NCI-H446 treated with DMSO at 0.1 percent for 48 hours (cell line): ENCODE measurements at regions not wholly inside any gene's neighbourhood (a gene's known extent, or its start where the extent isn't known, plus 50 kb on each side); places are given as distances from the start of the nearest gene placed in this dataset.

ENCODE experiments used
- DNase-seq: peaks from one replicate; lab custom pipeline; 2025; lab: John Stamatoyannopoulos, UW

DNA sequence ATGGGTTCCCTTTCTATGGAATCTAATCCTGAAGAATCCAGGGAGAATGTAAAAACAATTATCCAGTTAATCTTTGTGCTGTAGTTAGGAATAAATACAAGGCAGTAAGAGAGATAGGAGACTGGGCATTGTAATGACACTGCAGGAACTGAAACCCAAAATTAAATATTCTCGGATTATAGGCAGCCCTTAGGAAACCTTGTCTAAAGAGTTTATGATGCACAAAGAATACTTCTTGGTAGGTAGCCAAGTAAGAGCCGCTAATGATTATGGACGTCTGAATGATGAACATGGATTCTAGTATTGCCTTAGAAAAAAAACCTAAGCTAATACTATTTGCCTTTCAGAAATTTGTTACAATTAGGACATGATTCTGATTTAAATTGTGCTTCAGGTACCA lies 165.4 kb upstream of the LRIG3 start:
- peak; percentile 54 for DNase-seq

DNA sequence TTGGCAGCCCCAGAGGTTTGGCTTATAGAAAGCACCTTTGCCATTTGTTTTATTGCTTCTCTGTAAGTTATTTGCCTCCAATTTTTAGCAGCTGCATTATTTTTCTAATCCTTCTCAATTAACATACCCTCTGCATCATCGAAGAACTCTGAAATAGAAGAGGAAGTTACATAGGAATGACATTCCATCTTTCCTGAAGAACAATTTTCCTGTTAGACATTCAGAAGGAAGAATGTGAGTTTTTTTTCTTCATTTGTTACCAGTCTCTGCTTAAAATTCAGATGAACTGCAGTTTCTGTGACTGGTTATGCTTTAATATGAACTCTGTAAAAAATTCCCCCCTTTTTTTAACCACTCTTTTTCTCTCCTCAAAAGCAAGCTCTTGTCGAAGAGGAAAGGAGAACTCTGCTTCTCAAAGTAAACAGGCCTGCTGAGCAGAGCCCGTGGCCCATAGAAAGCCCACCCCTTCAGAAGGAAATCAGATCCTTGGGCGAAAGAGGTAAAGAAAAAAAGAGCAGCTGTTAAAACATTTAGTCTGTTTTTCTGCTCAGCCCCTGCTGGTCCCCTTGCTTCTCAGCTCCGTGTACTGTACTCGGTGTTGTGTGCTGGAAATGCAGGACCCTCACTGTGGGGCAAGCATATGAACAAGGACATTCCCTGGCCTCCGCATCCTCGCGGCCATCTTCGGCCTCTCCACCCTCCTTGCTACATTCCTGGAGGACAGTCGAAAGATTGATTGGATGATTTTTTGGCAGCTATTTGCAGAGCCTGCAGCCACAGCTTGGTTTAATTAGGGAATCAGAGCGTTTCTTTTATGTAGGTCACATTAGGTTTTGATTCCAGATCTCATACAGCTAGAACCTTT lies 164.4 kb upstream of the LRIG3 start:
- DNase-seq, result peak; percentile 88

DNA sequence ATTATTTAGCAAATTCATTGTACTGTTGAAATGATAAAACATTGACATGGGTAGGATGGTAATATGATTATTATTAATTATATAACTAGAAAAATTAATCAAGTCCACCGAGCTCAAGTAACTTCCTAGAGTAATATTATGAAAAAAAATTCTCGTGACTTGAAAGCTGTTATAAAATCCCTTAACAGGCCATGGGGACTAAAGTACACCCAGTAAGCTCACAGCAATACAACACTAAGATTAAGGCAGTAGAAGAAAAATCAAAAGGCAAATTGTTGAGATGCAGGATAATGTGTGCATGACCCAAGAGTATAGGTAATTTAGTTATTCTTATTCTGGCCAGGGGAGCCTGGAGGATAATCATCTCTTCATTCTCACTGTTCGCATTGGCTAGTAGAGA lies 162.6 kb upstream of the LRIG3 start:
- no peak for DNase-seq

DNA sequence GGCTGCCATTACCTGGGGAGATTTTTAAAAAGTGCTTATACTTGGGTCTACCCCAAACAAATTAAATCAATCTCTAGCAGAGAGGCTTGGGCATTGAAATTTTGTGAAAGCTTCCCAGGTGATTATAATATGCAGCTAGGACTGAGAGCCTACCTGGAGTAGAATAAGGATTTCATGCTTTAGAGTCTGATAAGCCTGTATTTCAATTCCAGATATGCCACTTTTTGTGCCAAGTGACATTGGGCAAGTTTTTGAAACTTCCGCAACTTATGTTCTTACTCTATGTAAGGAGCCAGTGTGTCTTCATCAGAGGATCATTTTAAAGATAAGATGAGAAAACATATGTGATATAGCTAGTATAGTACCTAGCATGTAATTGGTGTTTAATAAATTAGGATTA lies 159.8 kb upstream of the LRIG3 start:
- no peak for DNase-seq

DNA sequence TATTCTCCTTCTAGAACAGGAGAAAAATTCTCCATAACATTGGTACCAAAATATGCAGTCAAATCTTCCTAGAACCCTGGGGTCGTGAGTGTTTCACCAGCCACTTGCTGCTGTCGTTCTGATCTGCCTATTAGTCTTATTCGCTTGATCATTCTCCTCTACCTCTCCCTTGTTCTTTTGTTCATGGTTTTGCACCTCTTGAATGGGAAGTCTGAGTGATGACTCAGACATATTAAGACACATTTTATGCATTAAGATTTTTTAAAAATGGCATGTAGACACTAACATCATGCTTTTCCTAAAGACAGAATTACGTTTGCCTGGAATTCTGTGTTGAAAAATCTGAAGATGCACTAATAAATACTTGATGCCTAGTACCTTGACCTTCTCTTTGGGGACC lies 159.2 kb upstream of the LRIG3 start:
- DNase-seq, result no peak

DNA sequence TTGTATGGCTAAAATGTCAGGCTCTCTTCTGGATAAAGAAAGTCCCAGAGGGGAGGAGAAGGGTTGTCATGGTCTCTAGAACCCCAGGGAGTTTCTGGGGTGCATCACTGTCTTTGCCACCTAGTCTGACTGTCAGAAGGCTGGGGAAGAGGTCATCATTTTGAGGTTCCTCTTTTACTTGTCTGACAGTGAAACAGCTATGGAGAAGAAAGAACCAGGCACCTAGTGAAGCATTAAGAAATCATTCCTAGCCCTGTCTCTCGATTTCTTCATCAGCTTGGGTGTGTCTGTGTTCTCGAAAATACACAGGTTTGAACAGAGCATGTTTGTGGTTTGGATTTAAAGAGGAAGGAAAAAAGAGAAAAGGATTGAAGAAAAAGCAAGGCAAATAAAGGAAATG lies 158.7 kb upstream of the LRIG3 start:
- DNase-seq, result no peak

DNA sequence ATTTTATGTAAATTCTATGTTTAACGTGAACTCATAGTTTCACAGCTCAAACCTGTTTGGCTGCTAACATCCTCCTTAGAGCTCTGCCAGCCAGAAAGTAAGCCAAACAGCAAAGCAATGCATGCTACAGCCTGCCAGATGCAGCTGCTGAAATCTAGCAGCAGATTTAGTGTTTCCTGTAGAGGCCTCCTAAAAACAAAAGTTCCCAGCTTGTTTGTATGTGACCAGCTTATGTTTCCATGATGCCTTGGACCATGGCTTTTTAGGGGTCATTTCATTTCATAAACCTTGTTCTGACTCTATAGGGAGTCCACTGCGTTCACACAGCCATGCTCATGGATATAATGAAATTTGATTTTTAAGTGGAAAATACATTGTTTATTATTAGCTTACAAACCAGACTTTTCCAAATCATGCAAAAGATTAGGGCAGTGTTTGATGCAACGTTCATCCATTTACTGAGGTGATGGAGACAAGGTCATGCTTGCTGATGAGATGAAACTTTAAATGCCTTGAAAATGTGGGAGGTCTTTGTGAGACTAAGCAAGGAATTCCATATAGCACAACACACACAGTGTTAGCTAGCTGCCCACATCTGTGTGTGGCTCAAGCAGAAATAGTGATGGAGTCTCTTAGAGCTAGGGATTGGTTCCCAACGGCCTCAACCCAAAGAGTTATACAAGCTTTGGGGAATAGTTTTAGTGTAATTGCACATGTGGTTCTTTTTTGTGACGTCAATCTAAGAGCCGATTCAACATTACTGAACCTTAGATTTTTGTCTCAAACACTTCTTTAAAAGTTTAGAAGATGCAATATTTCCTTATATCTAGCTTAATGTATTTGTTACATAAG lies 157.5 kb upstream of the LRIG3 start:
- DNase-seq, result no peak

DNA sequence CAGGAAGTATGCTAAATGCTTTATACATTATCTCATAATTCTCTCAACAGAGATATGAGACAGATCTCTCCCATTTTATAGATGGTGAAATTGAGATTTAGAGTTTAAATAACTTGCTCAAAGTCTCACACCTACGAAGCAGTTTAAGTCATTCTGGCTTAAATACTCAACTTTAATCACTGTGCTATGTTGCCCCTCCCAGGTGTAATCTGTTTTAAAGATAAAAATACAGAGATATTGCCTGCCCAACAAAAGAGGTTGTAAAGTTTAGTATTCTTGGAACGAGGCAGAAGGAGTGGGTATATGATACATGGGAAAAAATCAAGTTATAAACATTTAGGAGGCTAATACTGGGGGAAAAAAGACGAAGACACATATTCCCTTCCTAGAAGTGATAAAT lies 156.8 kb upstream of the LRIG3 start:
- no peak for DNase-seq

DNA sequence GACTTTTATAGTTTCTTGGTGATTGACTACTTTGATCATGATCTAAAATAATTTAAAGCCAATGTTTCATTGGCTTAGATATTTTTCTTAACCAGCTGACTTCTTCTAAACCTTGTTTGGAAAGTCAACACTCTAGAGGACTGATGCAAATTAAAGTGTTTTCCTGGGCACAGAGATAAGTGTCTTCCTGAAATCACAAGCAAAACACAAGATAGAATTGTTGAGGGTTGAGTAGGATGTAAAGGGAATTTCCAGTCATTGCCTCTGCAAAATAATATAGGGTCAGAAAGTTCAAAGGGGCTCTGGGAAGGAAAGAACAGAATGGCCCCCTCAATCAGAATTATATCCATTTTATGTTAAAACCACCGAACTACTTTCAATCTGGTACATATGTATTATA lies 156.3 kb upstream of the LRIG3 start:
- no peak for DNase-seq

DNA sequence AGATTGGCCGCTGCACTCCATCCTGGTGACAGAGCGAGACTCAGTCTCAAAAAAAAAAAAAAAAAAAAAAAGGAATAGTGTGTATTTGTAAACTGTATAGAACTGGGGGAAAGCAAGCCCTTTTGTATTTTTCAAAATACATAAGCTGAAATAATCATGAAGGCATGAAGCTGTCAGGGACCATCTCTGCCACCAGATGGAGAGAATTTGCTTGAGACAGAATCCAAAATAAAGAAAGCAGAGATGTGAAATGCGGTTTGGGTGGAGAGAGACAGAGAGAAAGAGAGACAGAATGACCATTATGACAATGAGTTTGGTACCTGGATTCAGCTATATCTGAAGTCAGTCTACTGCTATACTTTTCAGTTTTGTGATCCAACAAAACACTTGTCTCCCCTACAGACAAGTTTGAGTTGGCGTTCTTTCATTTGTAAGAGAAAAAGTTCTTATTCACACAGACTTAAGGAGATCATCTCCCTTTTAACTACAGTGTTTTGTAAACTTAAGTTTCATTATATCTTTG lies 155.7 kb upstream of the LRIG3 start:
- DNase-seq, result no peak

DNA sequence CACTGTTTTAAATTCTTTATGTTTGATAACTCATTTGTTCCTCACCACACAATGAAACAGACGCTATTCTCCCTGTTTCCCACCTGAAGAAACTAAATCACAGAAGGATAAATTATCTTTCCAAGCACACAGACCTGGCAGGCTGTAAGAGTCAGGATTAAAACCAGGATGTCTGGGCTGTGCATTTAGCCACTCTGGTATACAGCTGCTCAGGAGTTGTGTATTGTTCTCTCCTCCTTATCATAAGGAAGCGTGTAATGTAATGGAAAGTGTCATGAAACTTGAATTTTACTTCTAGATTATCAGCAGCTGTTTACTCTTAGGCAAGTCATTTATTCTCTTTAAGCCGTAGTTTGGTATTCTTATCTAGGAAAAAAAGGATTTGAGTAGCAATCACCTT lies 154.8 kb upstream of the LRIG3 start:
- DNase-seq, result no peak

DNA sequence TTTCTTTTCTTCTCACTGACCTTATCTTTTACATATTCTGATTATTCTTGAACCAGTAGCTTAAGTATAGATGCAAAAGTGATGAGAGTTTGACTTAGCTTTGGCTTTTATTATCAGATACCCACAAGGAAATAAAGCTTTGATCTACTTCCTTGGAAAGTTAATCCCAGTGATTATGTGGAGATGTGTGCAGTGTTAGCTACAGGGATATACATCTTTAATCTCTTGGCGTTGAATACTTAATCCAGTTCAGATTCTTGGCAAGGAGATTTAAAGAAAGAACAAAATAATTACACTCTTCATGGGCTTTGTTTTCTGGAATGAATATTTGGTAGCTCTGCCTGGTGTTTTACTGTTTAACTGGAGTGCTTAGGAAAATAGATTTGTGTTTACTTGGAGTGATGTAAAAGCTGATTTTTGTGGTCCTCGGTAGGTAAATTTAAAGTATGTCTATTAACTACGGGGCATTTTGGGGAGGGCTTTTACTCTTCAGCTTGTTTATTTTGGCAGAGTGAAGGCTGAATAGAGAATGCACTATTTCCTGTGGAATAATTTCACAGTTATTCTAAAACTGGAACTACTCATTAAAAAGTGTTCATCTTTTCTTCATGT lies 150.1 kb upstream of the LRIG3 start:
- no peak for DNase-seq

DNA sequence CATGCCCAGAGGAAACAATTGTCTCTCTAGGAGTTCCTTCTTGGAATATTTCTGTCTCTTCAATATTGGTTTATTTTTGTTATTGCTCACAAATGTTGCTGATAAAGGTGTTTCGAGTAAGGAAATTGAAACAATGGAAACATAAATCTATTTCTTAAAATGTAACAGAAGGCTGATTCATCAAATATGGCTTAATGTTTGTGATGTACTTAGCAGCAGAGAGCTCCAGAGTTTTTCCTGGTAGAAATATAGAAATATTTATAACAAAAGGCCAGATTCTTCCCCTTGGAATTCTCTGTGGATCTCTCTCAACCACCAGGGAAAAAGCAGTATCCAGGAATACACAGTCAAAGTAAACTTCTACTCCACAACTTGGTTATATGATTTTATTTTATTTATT lies 149.2 kb upstream of the LRIG3 start:
- DNase-seq, result no peak

DNA sequence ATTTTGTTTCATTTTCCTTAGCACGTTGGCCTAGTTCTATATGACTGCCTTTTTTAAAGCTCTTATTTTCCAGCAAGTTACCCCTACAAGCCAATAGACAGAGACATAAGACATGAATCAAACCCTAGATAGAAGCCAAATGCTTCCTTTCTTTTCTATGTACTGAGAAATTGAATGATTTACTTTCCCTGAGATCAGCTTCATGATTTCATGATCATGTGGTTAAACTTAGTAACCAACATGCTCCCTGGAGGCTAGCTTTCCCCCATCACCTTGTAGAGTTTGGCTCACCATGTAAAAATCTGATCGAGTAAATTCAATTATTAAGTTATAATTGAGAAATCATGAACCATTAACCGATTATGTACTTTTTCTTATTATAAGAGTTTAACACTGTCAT lies 148.1 kb upstream of the LRIG3 start:
- no peak for DNase-seq

DNA sequence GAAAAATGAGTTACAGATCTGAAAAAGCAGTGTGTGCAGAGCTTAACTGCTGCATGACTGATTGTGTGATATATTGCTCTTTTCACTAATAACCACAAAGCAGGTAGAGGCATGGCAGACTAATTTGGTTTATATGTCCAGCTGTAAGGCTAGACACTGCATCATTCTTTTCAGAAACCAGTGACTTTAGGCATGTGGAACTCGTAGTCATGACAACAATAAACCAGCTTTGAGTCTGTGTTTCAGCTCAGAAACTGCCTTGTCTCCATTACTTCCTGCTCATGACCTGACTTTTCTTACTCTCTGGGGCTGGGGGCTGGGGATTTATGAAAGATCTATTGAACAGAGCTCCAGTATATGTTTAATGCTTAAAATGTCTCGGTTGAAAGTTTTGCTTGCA lies 146.8 kb upstream of the LRIG3 start:
- no peak for DNase-seq

DNA sequence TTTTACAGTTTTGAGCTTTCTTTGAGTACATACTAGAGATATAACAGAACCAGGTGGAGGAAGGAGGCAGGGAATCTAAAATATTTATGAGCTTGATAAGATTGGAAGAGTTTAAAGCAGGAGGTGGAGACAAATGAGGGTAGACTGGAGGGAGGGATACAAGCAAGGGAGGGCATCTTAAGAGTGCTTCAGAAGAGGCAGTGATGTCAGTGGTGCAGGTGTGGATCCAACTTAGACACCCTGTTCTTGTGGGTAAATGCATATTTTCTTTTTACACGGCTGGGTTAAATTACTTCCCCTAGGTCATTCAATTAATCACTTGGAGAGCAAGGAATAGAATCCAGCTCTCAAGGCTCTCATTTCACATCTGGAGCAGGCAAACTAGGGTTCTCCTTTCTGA lies 146.1 kb upstream of the LRIG3 start:
- no peak for DNase-seq

DNA sequence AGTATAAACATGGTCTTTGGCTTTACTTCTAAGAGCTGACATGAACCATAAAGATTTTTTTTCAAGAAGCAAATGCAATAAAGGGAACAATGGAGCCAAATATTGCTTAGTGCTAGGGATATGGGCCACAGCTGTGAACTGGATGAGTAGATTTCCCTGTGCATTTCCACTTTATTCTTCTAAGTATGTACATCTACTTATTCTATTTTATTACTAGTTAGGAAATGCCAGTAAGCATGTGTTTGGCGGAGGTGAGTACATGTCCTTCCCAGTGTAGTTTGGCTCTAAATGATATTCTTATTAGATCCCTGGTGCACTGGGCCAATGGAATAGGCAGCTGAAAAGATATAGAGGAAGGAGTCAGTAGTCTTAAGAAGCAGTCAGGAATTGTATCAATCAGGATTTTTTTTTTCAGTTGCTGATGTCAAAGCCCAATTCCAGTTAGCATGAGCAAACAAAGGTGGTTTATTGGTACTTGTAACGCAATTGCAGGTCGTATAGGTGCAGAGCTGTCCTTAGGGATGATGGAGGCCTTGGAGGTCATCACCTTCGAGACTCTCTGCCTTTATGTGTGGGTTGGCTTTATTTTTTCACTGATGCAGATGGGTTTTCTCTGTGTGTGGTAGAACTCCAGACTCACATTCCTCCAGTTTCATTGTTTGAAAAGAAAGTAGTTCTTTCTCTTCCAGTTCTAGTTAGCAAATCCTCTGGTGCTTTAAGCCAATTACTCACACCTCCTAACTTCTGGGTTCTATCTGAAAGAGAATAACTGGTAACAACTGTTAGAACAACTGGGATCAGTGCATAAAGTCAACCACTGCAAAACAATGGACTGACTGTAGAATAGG lies 139.0 kb upstream of the LRIG3 start:
- no peak for DNase-seq

DNA sequence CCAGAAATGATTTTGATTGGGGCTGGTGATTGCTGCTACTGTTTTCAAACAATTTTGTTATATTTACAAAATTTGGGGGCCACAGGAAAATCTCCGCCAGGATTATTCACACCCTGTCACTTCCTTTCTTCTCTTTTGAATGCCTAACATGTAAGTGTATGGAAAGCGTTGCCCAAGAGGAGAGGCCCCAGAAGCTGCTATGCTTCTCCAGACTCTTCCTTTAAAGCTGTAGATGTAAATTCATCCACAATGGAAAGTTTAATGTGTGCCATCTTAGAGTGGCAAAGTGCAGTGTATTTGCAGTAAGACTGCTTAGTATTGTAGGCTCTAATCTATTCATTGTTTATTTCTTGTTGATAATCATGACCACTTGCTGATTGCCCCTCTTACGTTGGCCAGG lies 136.7 kb upstream of the LRIG3 start:
- DNase-seq, result no peak

DNA sequence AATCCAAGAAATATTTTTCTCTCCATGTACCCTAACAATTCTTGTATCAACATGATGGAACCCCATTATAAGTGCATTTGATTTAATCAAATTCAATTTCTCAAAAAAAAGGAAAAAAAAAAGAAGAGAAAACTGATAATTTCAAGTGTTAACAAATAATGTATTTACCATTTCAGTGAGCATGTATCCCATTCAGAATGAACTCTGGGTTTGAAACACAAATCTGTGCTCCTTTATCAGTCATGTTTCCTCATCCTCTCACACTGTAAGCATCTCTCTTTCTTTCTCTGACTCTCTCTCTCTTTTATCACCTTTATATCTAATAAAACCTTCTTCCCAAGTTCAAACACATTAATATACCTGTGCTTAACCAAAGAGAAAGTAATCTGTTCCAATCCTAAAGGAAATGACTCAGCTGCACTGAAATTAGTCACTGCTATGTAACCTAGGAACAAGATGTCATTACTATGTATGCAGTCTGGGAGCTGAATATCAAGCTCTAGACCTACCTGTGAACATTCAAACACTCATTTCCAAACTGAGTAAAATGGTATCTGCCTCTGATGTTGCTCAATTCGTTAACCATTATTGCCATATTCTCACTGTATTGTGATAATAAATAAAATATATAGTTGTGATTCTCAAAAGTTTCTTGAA lies 135.0 kb upstream of the LRIG3 start:
- DNase-seq, result no peak

DNA sequence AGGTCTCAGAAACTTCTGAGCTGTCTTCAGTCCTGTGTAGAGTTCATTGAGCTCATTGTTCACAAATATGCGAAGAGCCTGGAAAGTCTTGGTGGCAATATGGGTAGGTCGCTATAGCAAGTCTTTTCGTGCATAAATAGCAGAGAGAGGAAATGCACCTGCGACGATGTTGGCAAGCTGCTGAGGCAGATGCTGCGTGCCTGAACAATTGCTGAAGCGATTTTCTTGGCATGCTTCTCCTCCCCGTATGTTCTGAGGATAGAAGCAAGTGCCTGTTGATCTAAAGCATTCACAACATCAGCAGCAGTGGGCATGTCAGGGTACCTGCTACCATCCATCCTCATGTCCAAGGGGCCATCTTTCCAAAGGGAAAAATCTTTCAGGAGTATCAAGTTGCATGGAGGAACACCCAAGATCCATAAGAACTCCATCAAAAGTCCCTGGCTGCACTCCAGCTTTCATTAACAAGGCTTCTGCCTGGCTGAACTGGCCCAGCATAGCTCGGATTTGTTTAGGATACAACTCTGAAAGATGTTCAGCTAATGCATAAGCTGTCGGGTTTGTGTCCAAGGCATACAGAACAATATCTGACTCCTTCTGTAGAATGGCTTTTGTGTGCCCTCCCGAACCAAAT lies 133.1 kb upstream of the LRIG3 start:
- DNase-seq, result peak; percentile 37
